Neural progenitor cell (in vitro differentiated cells): ENCODE measurements at regions not wholly inside any gene's neighbourhood (a gene's known extent, or its start where the extent isn't known, plus 50 kb on each side); places are given as distances from the start of the nearest gene placed in this dataset.

ENCODE experiments used
- EZH2 ChIP-seq: fragments of 200-600 bp; sonication (generic); IDR thresholded peaks from 2 replicates; pipeline ENCODE4 v1.6.1; 2017; ENCODE audit warnings: antibody characterized with exemption, mild to moderate bottlenecking, moderate library complexity
- TF ChIP-seq, protein P1 (sequence below): fragments of 200-600 bp; sonication (generic); IDR thresholded peaks from 2 replicates; pipeline ENCODE4 v1.5.1; 2017; ENCODE audit warnings: antibody characterized with exemption, mild to moderate bottlenecking

GRCh38 chr18:78587626-78588600 is 391.7 kb upstream of the SALL3 start:
- TF ChIP-seq EZH2, result no peak
- TF ChIP-seq, protein P1, sequence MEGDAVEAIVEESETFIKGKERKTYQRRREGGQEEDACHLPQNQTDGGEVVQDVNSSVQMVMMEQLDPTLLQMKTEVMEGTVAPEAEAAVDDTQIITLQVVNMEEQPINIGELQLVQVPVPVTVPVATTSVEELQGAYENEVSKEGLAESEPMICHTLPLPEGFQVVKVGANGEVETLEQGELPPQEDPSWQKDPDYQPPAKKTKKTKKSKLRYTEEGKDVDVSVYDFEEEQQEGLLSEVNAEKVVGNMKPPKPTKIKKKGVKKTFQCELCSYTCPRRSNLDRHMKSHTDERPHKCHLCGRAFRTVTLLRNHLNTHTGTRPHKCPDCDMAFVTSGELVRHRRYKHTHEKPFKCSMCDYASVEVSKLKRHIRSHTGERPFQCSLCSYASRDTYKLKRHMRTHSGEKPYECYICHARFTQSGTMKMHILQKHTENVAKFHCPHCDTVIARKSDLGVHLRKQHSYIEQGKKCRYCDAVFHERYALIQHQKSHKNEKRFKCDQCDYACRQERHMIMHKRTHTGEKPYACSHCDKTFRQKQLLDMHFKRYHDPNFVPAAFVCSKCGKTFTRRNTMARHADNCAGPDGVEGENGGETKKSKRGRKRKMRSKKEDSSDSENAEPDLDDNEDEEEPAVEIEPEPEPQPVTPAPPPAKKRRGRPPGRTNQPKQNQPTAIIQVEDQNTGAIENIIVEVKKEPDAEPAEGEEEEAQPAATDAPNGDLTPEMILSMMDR, result no peak
